ENCODE measurements at regions not wholly inside any gene's neighbourhood (a gene's known extent, or its start where the extent isn't known, plus 50 kb on each side); places are given as distances from the start of the nearest gene placed in this dataset.
"Not testable (repeated sequence)": the region's sequence is repeated elsewhere in the genome, so short reads cannot be mapped to it uniquely, and the experiment has no call there.

GRCh38 chr10:21159669-21160068 lies 262.6 kb upstream of the NEBL start:
- DNase-seq (ENCODE audit: extremely low read depth in 1 of 2, low read depth in 1 of 2), result no peak

- no peak for DNase-seq (ENCODE audit: extremely low read depth in 1 of 2, low read depth in 1 of 2)
Measured at GRCh38 chr10:21158301-21158700, 261.2 kb upstream of the NEBL start.

GRCh38 chr10:21157664-21158063 lies 260.6 kb upstream of the NEBL start:
- no peak for DNase-seq (ENCODE audit: extremely low read depth in 1 of 2, low read depth in 1 of 2)

DNA sequence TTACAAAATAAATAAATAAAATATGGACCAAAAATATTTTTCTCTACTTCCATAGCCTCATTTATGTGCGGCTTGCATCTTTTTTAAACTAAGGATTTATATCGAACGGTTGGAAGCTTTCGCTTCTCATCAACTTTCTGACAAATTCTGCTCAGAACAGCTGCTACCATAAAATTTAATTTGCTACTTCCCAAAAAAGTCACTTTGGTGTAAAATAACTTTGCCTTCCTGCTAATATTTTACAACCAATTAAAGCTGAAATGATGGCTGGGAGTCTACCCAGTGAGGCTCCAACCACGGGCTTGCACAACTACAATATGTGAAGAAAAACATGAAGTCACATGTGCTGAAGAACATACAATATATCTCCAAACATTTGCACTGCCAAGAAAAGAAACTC lies 253.1 kb upstream of the NEBL start:
- no peak for DNase-seq (ENCODE audit: extremely low read depth in 1 of 2, low read depth in 1 of 2)

DNA sequence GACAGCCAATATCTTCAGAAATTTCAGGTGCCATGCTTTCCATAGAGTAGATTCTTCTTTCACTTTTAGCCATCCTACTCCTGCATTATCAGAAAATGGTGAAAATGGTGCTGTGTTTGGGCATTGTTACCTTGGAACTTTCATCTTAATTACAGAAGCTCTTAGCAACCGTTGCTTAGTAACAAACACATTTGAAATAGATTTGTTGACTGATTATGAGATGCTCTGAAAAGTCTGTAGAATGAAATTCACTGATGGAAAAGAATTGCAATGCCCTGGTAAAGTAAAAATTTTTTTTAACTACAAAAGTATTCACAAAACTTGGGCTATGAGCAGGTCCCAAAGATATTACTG lies 249.3 kb upstream of the NEBL start:
- DNase-seq (ENCODE audit: extremely low read depth in 1 of 2, low read depth in 1 of 2), result no peak

GRCh38 chr10:21145751-21146435 lies 248.8 kb upstream of the NEBL start:
- no peak for DNase-seq (ENCODE audit: extremely low read depth in 1 of 2, low read depth in 1 of 2)

DNA sequence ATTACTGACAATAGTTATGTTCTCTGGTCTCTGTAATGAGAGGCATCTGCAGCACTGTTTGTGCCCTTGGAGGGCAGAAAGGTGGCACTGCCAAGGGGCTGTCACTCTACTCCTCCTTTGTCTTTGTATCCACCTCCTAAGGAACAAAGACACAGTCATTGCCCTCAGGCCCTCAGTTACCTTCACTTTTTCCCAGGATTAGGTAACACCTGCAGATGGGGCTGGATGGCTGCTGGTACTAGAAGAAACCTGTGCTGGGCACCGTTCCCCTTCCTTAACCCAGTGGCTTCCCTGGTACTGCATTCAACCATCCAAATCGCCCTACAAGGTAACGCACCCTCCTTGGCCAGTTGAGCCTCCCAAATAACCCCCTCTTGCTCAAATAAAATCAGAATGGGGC lies 246.9 kb upstream of the NEBL start:
- DNase-seq (ENCODE audit: extremely low read depth in 1 of 2, low read depth in 1 of 2), result no peak

DNA sequence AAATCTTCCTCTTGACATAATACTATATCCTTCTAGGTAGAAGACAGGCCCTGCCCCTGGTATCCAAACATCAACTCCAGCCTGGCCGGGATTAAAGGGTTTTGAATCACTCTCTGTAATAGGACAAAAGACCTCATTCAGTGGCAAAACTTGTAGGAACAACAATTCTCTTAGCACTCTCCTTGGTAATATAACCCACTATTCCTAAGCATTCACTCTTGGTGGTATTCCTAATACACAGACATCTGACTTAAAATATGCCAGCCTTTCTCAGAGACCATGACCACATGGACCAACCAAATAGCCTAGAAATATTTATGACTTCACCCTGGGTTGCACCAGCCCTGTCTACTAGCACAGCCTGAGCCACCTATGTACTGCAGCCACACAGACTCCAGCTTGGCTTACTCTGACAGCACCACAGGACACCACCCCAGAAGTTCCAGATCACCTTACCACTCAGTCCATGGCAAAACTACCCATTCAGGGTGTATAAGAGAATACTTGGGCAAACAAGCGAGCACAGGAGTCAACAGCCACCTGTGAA lies 244.9 kb upstream of the NEBL start:
- no peak for DNase-seq (ENCODE audit: extremely low read depth in 1 of 2, low read depth in 1 of 2)

DNA sequence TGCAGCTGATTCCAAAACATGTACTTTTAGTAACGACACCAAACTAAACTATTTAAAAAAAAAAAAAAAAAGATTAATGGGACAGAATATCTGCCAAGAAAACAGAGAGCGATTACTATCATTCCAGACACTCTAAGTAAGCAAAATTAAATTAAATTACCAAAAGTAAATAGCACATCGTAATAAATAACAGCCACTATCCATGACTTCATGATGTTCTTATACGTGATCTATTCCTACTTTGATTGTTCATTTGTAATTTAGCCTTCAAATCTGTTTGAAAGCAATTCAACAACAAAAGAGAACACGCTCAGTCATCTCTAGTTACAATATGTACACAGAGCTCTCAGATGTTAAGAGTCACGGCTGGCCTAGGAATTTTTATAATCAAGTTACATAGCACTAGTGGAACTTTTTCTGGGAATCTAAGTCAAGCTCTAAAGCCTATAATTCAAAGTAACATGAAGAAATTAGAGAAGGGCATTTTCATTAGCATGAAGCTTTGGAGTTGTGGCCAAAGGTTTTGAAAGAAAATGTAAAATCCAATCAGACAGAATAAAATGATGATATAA lies 241.7 kb upstream of the NEBL start:
- no peak for DNase-seq (ENCODE audit: extremely low read depth in 1 of 2, low read depth in 1 of 2)

GRCh38 chr10:21135023-21135931 lies 238.2 kb upstream of the NEBL start:
- no peak for DNase-seq (ENCODE audit: extremely low read depth in 1 of 2, low read depth in 1 of 2)

DNA sequence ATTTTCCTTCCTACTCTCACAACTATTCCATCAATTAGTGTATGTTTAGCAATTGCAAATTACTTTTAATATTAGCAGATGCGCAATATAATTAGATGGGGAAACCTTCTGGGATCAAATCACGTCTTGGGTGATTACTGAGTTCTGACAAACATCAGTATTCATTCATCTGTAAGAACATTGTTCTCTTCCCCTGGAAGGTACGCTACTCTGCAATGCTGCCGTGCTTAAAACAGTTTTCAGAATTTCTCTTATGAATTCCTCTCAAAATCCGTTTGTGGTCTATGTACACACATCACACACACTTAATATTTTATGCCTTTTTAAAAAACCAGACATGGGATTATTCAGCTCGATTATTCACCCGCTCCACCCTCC lies 237.5 kb upstream of the NEBL start:
- no peak for DNase-seq (ENCODE audit: extremely low read depth in 1 of 2, low read depth in 1 of 2)

DNA sequence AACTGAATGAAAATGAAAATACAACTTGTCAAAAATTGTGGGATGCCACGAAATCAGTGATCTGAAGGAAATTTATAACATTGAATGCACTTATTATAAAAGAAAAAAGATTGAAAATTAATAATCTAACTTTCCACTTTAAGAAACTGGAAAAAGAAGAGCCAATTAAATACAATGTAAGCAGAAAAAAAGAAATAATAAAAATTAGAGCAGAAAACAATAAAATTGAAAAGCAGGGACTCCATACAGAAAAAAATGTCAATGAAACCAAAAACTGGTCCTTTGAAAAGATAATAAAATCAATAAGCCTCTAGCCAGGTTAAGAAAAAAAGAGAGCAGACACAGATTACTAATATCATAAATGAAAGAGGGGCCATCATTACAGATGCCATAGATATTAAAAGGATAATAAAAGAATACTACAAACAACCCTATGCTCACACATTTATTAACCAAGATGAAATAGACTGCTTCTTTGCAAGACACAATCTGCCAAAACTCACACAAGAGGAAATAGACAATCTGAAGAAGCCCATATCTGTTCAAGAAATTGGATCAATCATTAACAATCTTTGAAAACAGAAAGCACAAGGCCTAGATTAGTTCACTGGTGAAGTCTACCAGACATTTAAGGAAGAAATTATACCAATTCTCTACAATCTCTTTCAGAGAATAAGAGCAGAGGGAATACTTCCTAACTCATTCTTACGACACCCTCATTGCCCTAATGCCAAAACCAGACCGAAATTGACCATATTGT lies 233.8 kb upstream of the NEBL start:
- DNase-seq (ENCODE audit: extremely low read depth in 1 of 2, low read depth in 1 of 2), result no peak

GRCh38 chr10:21130108-21130507 lies 233.0 kb upstream of the NEBL start:
- no peak for DNase-seq (ENCODE audit: extremely low read depth in 1 of 2, low read depth in 1 of 2)

DNA sequence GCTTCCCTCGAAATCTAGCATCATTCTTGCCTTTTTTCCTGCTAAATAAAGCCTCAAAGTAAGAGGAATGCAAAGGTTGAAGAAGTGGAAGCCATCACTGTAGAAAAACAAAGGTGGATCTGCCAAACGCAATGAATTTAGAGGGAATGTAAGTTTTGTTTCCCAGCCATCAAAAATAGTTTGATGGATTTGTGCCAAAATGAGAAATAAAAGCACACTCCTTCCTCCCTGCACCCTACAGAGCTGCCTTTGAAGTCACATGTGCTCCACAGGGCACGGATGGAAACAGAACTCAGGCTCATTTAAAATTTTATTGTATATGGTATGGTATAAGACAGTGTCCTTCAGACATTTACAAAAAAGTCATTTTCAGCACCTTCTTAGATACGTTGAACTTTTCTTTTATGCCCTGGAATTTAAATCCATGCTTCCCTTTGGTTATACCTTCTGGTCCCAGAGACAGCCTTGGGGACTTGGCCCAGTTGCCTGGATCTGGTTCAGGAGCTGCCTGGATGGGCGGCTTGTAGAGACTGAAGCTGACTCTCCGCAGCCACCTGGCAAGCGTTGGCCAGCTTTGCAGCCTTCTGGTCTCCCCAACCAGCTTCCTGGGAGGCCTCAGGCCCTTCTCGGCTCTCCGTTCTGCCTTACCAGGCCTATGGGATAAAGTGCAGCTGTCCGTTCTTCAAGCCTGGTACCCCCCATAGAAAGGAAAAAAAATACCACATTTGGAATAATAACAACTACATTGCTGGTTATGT lies 228.5 kb upstream of the NEBL start:
- no peak for DNase-seq (ENCODE audit: extremely low read depth in 1 of 2, low read depth in 1 of 2)

DNA sequence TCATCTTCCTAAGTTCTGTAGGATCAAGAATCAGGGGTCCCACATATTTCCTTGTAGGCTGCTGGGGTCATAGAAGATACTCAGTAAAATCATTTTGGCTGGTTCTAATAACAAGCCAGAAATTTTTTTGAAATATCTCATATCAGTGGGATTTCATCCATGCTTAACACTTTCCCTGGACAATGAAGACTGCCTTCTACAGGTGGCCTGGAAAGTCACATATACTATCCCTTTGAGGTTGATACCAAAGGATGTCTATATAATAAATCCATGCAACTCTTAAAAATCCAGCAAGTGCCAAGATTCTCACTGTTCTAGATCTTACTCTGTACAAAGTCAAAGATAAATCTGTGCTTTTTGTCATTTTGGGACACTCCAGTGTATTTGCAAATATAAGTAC lies 225.8 kb upstream of the NEBL start:
- DNase-seq (ENCODE audit: extremely low read depth in 1 of 2, low read depth in 1 of 2), result no peak

- not testable (repeated sequence) for DNase-seq (ENCODE audit: extremely low read depth in 1 of 2, low read depth in 1 of 2)
Measured at GRCh38 chr10:21121822-21122221, 224.7 kb upstream of the NEBL start.

GRCh38 chr10:21114683-21115082 lies 217.6 kb upstream of the NEBL start:
- DNase-seq (ENCODE audit: extremely low read depth in 1 of 2, low read depth in 1 of 2), result no peak

DNA sequence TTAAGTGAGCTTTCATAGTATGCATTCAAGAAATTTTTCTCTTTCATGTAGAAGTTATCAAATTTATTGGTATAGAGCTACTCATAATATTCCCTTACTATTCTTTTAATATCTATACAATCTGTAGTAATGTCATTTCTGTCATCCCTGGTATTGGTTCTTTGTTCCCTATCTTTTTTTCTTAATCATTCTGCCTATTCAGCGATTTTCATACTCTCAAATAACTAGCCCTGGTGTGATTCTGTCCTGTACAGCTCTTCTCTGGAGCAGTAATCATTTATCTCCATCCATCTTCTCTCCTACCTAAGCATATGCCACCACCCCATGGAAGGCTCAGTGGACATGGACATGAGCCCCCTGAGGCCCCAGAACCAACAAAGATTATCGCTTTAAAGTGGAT lies 213.2 kb upstream of the NEBL start:
- no peak for DNase-seq (ENCODE audit: extremely low read depth in 1 of 2, low read depth in 1 of 2)

GRCh38 chr10:21106931-21107330 lies 209.8 kb upstream of the NEBL start:
- DNase-seq (ENCODE audit: extremely low read depth in 1 of 2, low read depth in 1 of 2), result not testable (repeated sequence)

- DNase-seq (ENCODE audit: extremely low read depth in 1 of 2, low read depth in 1 of 2), result not testable (repeated sequence)
Measured at GRCh38 chr10:21105331-21105730, 208.2 kb upstream of the NEBL start.

Data from stimulated activated CD8-positive, alpha-beta memory T cell treated with anti-CD3 and anti-CD28 coated beads, Interleukin-7, amount 100 ng/mL, for 48 hours (primary cell).